Thoracic aorta (tissue), 2 donors: ENCODE measurements at regions not wholly inside any gene's neighbourhood (a gene's known extent, or its start where the extent isn't known, plus 50 kb on each side); places are given as distances from the start of the nearest gene placed in this dataset.

Experiments
- ATAC-seq: fragments of 150-250 bp; one replicate; pipeline ENCODE4 v1.8.0; 2017; ENCODE audit warnings: low read depth; ENCODE audit not compliant: insufficient number of reproducible peaks, low FRiP score
- DNase-seq: peaks from one replicate; pipeline ENCODE4 v3.0.0-alpha.2; 2020; ENCODE audit warnings: low spot score
- H3K27ac ChIP-seq, 2 donors: fragments of 200-600 bp; sonication (generic); 1 replicate in 1 of 2; 2 replicates in 1 of 2; pipeline ENCODE4 v1.5.1; 2016; ENCODE audit warnings: mild to moderate bottlenecking in 2 of 2, moderate library complexity in 2 of 2
- H3K27me3 ChIP-seq: fragments of 200-600 bp; sonication (generic); replicated peaks from 2 replicates; pipeline ENCODE4 v1.6.0; 2016; ENCODE audit warnings: mild to moderate bottlenecking; ENCODE audit not compliant: insufficient read depth
- H3K36me3 ChIP-seq: fragments of 200-600 bp; sonication (generic); one replicate; pipeline ENCODE4 v1.5.1; 2016
- H3K4me1 ChIP-seq, 2 donors: fragments of 200-600 bp; sonication (generic); 1 replicate in 1 of 2; 2 replicates in 1 of 2; pipeline versions ENCODE4 v1.5.1 to v1.6.0; 2016; ENCODE audit warnings: low read depth in 2 of 2, mild to moderate bottlenecking in 1 of 2; ENCODE audit not compliant: control insufficient read depth in 1 of 2
- H3K4me3 ChIP-seq: fragments of 200-600 bp; sonication (generic); 2 replicates; pipeline ENCODE4 v1.5.1; 2016; ENCODE audit warnings: mild to moderate bottlenecking
- H3K9me3 ChIP-seq: fragments of 200-600 bp; sonication (generic); 2 replicates; pipeline ENCODE4 v1.5.1; 2016
- TF ChIP-seq, protein P1 (sequence below): fragments of 200-600 bp; sonication (generic); IDR thresholded peaks from one replicate; pipeline ENCODE4 v1.5.1; 2019; ENCODE audit warnings: antibody characterized with exemption

- H3K4me3 ChIP-seq: no peak overlapping the region
- H3K27me3 ChIP-seq: no peaks in the 10 kb centered on the region
- TF ChIP-seq, protein P1, sequence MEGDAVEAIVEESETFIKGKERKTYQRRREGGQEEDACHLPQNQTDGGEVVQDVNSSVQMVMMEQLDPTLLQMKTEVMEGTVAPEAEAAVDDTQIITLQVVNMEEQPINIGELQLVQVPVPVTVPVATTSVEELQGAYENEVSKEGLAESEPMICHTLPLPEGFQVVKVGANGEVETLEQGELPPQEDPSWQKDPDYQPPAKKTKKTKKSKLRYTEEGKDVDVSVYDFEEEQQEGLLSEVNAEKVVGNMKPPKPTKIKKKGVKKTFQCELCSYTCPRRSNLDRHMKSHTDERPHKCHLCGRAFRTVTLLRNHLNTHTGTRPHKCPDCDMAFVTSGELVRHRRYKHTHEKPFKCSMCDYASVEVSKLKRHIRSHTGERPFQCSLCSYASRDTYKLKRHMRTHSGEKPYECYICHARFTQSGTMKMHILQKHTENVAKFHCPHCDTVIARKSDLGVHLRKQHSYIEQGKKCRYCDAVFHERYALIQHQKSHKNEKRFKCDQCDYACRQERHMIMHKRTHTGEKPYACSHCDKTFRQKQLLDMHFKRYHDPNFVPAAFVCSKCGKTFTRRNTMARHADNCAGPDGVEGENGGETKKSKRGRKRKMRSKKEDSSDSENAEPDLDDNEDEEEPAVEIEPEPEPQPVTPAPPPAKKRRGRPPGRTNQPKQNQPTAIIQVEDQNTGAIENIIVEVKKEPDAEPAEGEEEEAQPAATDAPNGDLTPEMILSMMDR: no peak
- no peak for ATAC-seq
- no peaks in the 10 kb centered on the region for H3K9me3 ChIP-seq
- H3K4me1 ChIP-seq: peaks cover 4 to 9% of the 10 kb centered on the region in 2 donors
- H3K36me3 ChIP-seq: no peaks in the 10 kb centered on the region
- no peak overlapping the region for H3K27ac ChIP-seq
- no peak for DNase-seq
Measured at GRCh38 chr6:139568956-139569538, 194.6 kb upstream of the CITED2 start.

DNA sequence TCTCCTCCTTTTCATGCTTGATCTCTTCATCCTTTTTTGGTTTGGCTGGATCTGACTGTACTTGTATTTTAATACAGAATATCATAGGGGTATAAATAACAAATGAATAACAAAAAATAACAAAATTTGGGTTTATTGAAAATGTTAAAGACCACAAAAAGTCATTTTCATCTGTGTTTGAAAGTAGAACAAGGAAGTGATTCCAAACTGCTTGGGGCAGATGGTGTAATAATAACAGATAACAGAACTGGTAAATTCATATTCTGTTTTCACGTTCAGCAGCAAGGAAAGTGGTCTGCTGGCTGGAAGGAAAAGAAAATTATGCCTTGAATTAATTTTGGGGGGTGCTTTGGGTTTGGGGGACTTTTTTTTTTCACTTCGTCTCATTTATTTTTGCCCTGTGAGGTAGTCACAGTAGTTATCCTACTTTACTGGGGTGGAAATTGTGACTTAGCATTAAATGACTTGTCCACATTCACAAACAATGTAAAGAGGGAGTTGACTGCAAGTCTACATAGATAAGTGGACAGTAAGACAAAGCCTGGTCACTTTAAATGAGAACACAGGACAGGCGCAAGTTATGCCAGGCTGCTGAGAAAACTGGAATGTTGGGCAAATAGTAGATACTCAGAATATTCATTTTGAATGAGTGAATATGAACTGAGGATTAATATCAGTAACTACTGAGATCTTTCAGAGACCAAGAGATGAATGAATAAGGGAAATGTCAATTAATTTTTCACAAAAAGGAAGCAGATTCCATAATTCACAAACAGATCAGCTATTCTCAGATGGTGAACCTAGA, 193.9 kb upstream of the CITED2 start:
- Histone ChIP-seq H3K9me3 (no peaks in the 10 kb centered on the region), H3K27ac (no peak overlapping the region), H3K27me3 (no peaks in the 10 kb centered on the region), H3K4me3 (no peak overlapping the region), H3K36me3 (no peaks in the 10 kb centered on the region), H3K4me1 (peaks cover 4 to 9% of the 10 kb centered on the region in 2 donors)
- TF ChIP-seq, protein P1: no peak
- ATAC-seq (no peak), DNase-seq (no peak)

- Histone ChIP-seq H3K9me3 (no peaks in the 10 kb centered on the region), H3K27ac (no peak overlapping the region), H3K27me3 (no peaks in the 10 kb centered on the region), H3K4me3 (no peak overlapping the region), H3K36me3 (no peaks in the 10 kb centered on the region), H3K4me1 (peaks cover 4 to 9% of the 10 kb centered on the region in 2 donors)
- ATAC-seq (no peak), DNase-seq (no peak)
- TF ChIP-seq, protein P1: no peak
Measured at GRCh38 chr6:139567095-139567494, 192.6 kb upstream of the CITED2 start.

GRCh38 chr6:139565591-139565990, 191.1 kb upstream of the CITED2 start:
- Histone ChIP-seq H3K4me3 (no peak overlapping the region), H3K27ac (no peak overlapping the region), H3K36me3 (no peaks in the 10 kb centered on the region), H3K4me1 (peaks cover 4 to 9% of the 10 kb centered on the region in 2 donors), H3K27me3 (no peaks in the 10 kb centered on the region), H3K9me3 (no peaks in the 10 kb centered on the region)
- ATAC-seq: no peak
- TF ChIP-seq, protein P1: no peak
- no peak for DNase-seq

GRCh38 chr6:139557547-139557946, 183.1 kb upstream of the CITED2 start:
- H3K27ac ChIP-seq: no peak overlapping the region
- ATAC-seq (no peak), DNase-seq (no peak)
- no peaks in the 10 kb centered on the region for H3K27me3 ChIP-seq
- no peaks in the 10 kb centered on the region for H3K36me3 ChIP-seq
- H3K4me1 ChIP-seq: no peaks in the 10 kb centered on the region
- TF ChIP-seq, protein P1: no peak
- H3K4me3 ChIP-seq: no peak overlapping the region
- no peaks in the 10 kb centered on the region for H3K9me3 ChIP-seq
